Fibroblast of lung (primary cell): ENCODE measurements at regions not wholly inside any gene's neighbourhood (a gene's known extent, or its start where the extent isn't known, plus 50 kb on each side); places are given as distances from the start of the nearest gene placed in this dataset.

ENCODE experiments used
- DNase-seq, 2 donors: peaks; one replicate each; pipeline versions ENCODE4 v3.0.0 to v3.0.0-alpha.2; 2010; ENCODE audit warnings: low read depth in 2 of 2
- H2AFZ ChIP-seq: 2 replicates; pipeline ENCODE4 v1.5.1; 2012; ENCODE audit warnings: low read length, control low read depth, inconsistent platforms
- H3K27ac ChIP-seq: 2 replicates; pipeline ENCODE4 v1.5.1; 2011; ENCODE audit warnings: low read length, control low read depth; ENCODE audit not compliant: insufficient read depth
- H3K27me3 ChIP-seq: 2 replicates; pipeline ENCODE4 v1.5.1; 2011; ENCODE audit warnings: mild to moderate bottlenecking, low read length; ENCODE audit not compliant: control insufficient read depth, insufficient read depth
- H3K36me3 ChIP-seq: 2 replicates; pipeline ENCODE4 v1.5.1; 2011; ENCODE audit warnings: low read length; ENCODE audit not compliant: control insufficient read depth, insufficient read depth
- H3K4me1 ChIP-seq: 2 replicates; pipeline ENCODE4 v1.5.1; 2011; ENCODE audit warnings: low read length; ENCODE audit not compliant: control insufficient read depth, insufficient read depth; ENCODE audit errors: extremely low read depth
- H3K4me2 ChIP-seq: 2 replicates; pipeline ENCODE4 v1.5.1; 2011; ENCODE audit warnings: low read length, control low read depth; ENCODE audit not compliant: insufficient read depth; ENCODE audit errors: extremely low read depth
- H3K4me3 ChIP-seq, 4 experiments: fragments of 200-600 bp in 1 of 4; sonication (generic) in 1 of 4; replicated peaks in 1 of 4; 2 replicates each; pipeline ENCODE4 v1.5.1; 2011 to 2016; ENCODE audit warnings: low read length in 4 of 4, low read depth in 3 of 4, mild to moderate bottlenecking in 3 of 4, control low read depth in 2 of 4, inconsistent platforms in 1 of 4, mixed read lengths in 1 of 4; ENCODE audit not compliant: insufficient read depth in 1 of 4; ENCODE audit errors: control extremely low read depth in 1 of 4
- H3K79me2 ChIP-seq: 2 replicates; pipeline ENCODE4 v1.5.1; 2012; ENCODE audit warnings: mild to moderate bottlenecking, low read length, inconsistent platforms; ENCODE audit not compliant: control insufficient read depth, insufficient read depth
- H3K9ac ChIP-seq: 2 replicates; pipeline ENCODE4 v1.5.1; 2011; ENCODE audit warnings: mild to moderate bottlenecking, low read length, control low read depth; ENCODE audit not compliant: insufficient read depth
- H3K9me3 ChIP-seq: 2 replicates; pipeline ENCODE4 v1.5.1; 2012; ENCODE audit warnings: low read depth, low read length; ENCODE audit not compliant: control insufficient read depth, insufficient read depth
- H4K20me1 ChIP-seq: 2 replicates; pipeline ENCODE4 v1.5.1; 2011; ENCODE audit warnings: low read length; ENCODE audit not compliant: control insufficient read depth, insufficient read depth; ENCODE audit errors: extremely low read depth
- EZH2 ChIP-seq: IDR thresholded peaks from 2 replicates; pipeline ENCODE4 v1.5.1; 2012; ENCODE audit warnings: low read length, control low read depth, mild to moderate bottlenecking; ENCODE audit errors: missing control alignments
- TF ChIP-seq, protein P1 (sequence below), 2 donors: IDR thresholded peaks in 1 of 2; conservative IDR thresholded peaks in 1 of 2; 1 replicate in 1 of 2; 2 replicates in 1 of 2; pipeline ENCODE4 v1.5.1; 2011 to 2012; ENCODE audit warnings: low read length in 2 of 2, control low read depth in 1 of 2, inconsistent platforms in 1 of 2, low read depth in 1 of 2, mild to moderate bottlenecking in 1 of 2

DNA sequence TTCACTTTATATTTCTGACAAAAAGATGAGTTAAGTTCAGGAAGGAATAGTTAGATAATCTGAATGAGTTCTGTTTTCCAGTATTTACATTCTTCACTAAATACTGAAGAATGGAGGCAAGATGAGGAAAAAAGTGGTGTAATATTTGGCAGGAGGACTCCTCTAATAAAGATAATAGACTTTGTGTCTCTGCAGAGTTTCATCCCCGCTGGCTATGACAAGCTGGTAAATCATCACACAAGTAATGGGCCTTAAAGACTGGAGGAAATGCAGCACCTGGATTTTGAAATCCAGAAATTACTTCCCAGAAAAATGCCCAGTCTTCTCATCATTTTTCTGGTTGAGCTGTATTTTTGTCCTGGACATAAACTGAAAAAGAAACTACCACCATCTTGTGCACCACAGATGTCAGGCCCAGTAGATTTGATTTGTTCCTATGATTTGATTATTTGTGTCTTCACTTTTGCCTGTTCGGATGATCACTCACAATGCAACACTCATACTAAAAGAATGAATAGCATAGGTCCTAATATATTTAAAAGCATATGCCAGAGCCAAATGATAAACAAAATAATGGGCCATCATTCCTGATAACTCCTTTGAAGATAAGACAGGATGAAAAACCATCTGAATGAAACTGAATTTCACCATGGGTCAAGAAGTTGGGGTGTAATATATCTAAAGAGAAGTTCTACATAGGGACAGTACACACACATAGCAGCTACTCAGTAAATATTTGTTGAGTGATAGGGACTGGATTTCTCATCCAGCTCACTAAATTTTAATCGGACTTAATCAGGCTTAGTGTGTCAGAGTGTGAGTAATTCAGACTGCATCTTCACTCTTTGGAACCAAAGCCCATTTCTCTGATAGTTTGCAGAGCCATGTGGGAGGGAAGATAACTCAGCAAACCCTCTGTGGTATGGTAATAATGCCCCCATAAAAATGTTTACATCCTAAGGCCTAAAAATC is 200.5 kb downstream of the HINT1 start:
- no peak overlapping the region for H3K4me2 ChIP-seq
- H3K9ac ChIP-seq: no peak overlapping the region
- no peak overlapping the region for H2AFZ ChIP-seq
- no peaks in the 10 kb centered on the region for H3K27me3 ChIP-seq
- H3K9me3 ChIP-seq: no peaks in the 10 kb centered on the region
- no peaks in the 10 kb centered on the region for H3K4me1 ChIP-seq
- no peak overlapping the region for H3K4me3 ChIP-seq
- H3K27ac ChIP-seq: no peak overlapping the region
- H4K20me1 ChIP-seq: no peaks in the 10 kb centered on the region
- no peaks in the 10 kb centered on the region for H3K79me2 ChIP-seq
- peak in 1 of 2 donors; percentile 25 for DNase-seq
- H3K36me3 ChIP-seq: no peaks in the 10 kb centered on the region
- TF ChIP-seq EZH2: no peak
- TF ChIP-seq, protein P1, sequence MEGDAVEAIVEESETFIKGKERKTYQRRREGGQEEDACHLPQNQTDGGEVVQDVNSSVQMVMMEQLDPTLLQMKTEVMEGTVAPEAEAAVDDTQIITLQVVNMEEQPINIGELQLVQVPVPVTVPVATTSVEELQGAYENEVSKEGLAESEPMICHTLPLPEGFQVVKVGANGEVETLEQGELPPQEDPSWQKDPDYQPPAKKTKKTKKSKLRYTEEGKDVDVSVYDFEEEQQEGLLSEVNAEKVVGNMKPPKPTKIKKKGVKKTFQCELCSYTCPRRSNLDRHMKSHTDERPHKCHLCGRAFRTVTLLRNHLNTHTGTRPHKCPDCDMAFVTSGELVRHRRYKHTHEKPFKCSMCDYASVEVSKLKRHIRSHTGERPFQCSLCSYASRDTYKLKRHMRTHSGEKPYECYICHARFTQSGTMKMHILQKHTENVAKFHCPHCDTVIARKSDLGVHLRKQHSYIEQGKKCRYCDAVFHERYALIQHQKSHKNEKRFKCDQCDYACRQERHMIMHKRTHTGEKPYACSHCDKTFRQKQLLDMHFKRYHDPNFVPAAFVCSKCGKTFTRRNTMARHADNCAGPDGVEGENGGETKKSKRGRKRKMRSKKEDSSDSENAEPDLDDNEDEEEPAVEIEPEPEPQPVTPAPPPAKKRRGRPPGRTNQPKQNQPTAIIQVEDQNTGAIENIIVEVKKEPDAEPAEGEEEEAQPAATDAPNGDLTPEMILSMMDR (conservative IDR thresholded peaks at IDR 0.05 in 1 of 2, IDR thresholded peaks at IDR 0.05 in 1 of 2; ENCODE audit: low read depth in 1 of 2, low read length in 2 of 2): no peak

DNA sequence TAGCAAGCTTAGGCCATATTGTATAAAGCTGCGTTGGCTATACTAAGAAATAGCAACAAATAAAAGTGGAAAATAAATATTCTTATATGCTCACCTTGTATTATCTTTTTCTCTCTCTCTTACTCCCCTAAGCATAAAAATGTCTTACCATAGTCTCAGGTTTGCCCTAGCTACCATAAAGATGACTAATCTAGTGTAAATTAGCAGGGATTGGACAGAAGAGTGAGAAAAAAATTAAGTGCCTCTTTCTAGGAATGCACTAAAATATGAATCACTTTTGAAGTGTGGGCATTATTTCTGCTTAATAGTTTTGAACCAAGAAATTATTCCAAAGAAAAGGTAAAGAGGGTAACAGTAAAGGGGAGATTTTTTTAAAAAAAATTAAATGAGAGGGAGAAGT is 201.3 kb downstream of the HINT1 start:
- Histone ChIP-seq H3K79me2 (no peaks in the 10 kb centered on the region), H4K20me1 (no peaks in the 10 kb centered on the region), H3K9me3 (no peaks in the 10 kb centered on the region), H3K4me3 (no peak overlapping the region), H3K4me1 (no peaks in the 10 kb centered on the region), H3K27ac (no peak overlapping the region), H3K36me3 (no peaks in the 10 kb centered on the region), H3K4me2 (no peak overlapping the region), H3K9ac (no peak overlapping the region), H3K27me3 (no peaks in the 10 kb centered on the region), H2AFZ (no peak overlapping the region)
- DNase-seq: peak in 1 of 2 donors; percentile 50
- TF ChIP-seq, protein P1 (conservative IDR thresholded peaks at IDR 0.05 in 1 of 2, IDR thresholded peaks at IDR 0.05 in 1 of 2; ENCODE audit: low read depth in 1 of 2, low read length in 2 of 2): no peak
- no peak for TF ChIP-seq EZH2

DNA sequence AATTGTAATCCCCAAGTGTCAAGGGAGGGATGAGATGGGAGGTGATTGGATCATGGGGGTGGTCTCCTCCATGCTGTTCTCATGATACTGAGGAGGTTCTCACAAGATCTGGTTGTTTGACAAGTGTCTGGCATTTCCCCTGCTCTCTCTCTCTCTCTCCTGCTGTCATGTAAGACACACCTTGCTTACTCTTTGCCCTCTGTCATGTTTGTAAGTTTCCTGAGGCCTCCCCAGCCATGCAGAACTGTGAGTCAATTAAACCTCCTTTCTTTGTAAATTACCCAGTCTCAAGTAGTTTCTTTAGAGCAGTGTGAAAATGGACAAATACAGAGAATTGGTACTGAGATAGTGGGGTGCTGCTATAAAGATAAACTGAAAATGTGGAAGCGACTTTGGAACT is 207.9 kb downstream of the HINT1 start:
- Histone ChIP-seq H3K27ac (no peak overlapping the region), H3K4me3 (no peak overlapping the region)
- no peak for TF ChIP-seq EZH2
- TF ChIP-seq, protein P1 (conservative IDR thresholded peaks at IDR 0.05 in 1 of 2, IDR thresholded peaks at IDR 0.05 in 1 of 2; ENCODE audit: low read depth in 1 of 2, low read length in 2 of 2): no peak

More for the DNA sequence above, 207.9 kb downstream of the HINT1 start:
- no peak for DNase-seq
- H2AFZ ChIP-seq: no peak overlapping the region
- H3K4me1 ChIP-seq: no peaks in the 10 kb centered on the region
- no peak overlapping the region for H3K4me2 ChIP-seq
- no peak overlapping the region for H3K9ac ChIP-seq
- no peaks in the 10 kb centered on the region for H4K20me1 ChIP-seq
- H3K79me2 ChIP-seq: no peaks in the 10 kb centered on the region
- no peaks in the 10 kb centered on the region for H3K9me3 ChIP-seq
- no peaks in the 10 kb centered on the region for H3K27me3 ChIP-seq
- H3K36me3 ChIP-seq: no peaks in the 10 kb centered on the region
